HG02759 (cell line): ENCODE measurements at regions not wholly inside any gene's neighbourhood (a gene's known extent, or its start where the extent isn't known, plus 50 kb on each side); places are given as distances from the start of the nearest gene placed in this dataset.

Experiments used
- ATAC-seq: cut with Tn5 transposase; IDR thresholded peaks from one replicate; pipeline ENCODE4 v1.9.1; 2021; ENCODE audit warnings: mild to moderate bottlenecking, moderate library complexity; ENCODE audit not compliant: unreplicated experiment

- ATAC-seq: no peak
Measured at GRCh38 chr7:116083796-116084195, 53.2 kb upstream of the TFEC start.

- no peak for ATAC-seq
Measured at GRCh38 chr7:116086547-116087045, 56.0 kb upstream of the TFEC start.

GRCh38 chr7:116087291-116087690 lies 56.7 kb upstream of the TFEC start:
- no peak for ATAC-seq

- ATAC-seq: no peak
Measured at GRCh38 chr7:116087984-116088383, 57.4 kb upstream of the TFEC start.

- ATAC-seq: no peak
Measured at GRCh38 chr7:116089293-116089692, 58.7 kb upstream of the TFEC start.

GRCh38 chr7:116093516-116094301 lies 63.1 kb upstream of the TFEC start:
- ATAC-seq: no peak

GRCh38 chr7:116095396-116095795 lies 64.8 kb upstream of the TFEC start:
- no peak for ATAC-seq

GRCh38 chr7:116097365-116098009 lies 66.9 kb upstream of the TFEC start:
- no peak for ATAC-seq

GRCh38 chr7:116098175-116098574 lies 67.6 kb upstream of the TFEC start:
- no peak for ATAC-seq

- no peak for ATAC-seq
Measured at GRCh38 chr7:116100626-116101025, 70.1 kb upstream of the TFEC start.

GRCh38 chr7:116101704-116102103 lies 71.1 kb upstream of the TFEC start:
- ATAC-seq: no peak

- no peak for ATAC-seq
Measured at GRCh38 chr7:116111475-116111874, 80.9 kb upstream of the TFEC start.

- ATAC-seq: no peak
Measured at GRCh38 chr7:116113310-116113709, 82.7 kb upstream of the TFEC start.

- ATAC-seq: no peak
Measured at GRCh38 chr7:116120839-116121238, 89.5 kb upstream of the TES start.

- ATAC-seq: no peak
Measured at GRCh38 chr7:116122972-116123595, 87.3 kb upstream of the TES start.

- ATAC-seq: no peak
Measured at GRCh38 chr7:116128139-116128538, 82.2 kb upstream of the TES start.

- no peak for ATAC-seq
Measured at GRCh38 chr7:116135306-116135705, 75.0 kb upstream of the TES start.

GRCh38 chr7:116138202-116138801 lies 72.0 kb upstream of the TES start:
- peak; percentile 90 for ATAC-seq

GRCh38 chr7:116139007-116139406 lies 71.3 kb upstream of the TES start:
- no peak for ATAC-seq

- no peak for ATAC-seq
Measured at GRCh38 chr7:116139807-116140206, 70.5 kb upstream of the TES start.

GRCh38 chr7:116142374-116142773 lies 68.0 kb upstream of the TES start:
- no peak for ATAC-seq
